GM21367 (cell line): ENCODE measurements at regions not wholly inside any gene's neighbourhood (a gene's known extent, or its start where the extent isn't known, plus 50 kb on each side); places are given as distances from the start of the nearest gene placed in this dataset.
"Not testable (repeated sequence)": the region's sequence is repeated elsewhere in the genome, so short reads cannot be mapped to it uniquely, and the experiment has no call there.

Experiments
- ATAC-seq: cut with Tn5 transposase; IDR thresholded peaks from one replicate; pipeline ENCODE4 v1.9.1; 2021; ENCODE audit not compliant: unreplicated experiment

DNA sequence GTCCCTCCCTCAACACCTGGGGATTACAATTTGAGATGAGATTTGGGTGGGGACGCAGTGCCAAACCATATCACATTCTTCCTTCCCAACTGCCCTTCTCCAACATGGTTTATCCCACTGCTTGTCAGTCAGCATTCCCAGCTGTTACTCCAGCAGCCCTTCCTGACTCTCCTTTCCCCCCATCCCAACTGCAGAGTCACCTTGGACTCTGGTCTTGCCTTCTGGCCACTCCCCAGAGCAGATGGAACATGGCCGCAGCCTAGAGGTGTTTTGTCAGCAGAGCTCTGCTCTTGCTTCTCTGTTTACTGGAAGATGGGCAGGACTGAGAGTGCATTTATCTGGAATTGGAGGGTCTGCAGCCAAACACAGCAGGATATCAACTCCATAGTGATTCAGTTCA, 51.2 kb upstream of the MEX3C start:
- no peak for ATAC-seq

DNA sequence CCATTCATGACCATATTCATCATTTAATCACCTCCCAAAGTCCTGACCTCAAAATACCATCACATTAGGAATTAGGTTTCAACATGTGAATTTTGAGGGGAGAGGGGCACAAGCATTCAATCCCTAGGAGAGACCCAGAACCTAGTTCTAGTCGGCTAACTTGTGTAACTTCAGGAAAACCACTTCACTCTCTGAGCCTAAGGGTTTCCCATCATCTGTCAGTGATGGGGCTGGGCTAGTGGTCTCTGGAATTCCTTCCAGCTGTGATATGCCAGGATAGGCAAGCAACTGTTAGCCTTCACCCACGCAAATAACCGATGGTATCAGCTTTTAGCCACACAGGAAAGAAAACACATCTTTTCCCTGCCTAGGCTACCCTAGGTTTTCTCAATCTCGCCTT, 52.5 kb upstream of the MEX3C start:
- ATAC-seq: no peak

DNA sequence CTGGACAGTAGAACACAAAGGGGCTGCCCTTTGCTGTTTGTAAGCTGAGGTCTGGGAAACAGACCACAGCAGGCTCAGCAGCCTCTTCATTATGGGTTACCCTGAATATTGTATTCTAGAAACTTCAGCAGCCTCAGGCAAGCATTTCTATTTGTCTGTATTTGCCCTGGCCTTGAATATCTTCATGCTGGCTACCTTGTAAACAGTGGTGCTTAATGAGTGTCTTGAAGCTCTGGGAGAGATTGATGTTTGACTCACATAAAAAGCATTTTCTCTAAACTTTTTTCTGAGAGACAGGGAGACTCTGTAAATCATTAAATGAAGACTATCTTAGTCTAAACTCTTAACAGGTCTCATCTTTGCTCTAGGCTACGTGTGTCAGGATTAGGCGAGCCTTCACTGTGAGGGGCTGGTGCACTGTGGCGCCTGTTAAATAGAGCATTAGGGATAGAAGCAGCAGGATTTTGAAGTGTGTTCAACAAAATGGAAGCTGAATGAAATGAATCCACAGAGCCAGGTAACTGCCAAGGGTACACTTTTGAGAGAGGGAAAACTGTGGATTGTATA, 53.1 kb upstream of the MEX3C start:
- ATAC-seq: no peak

DNA sequence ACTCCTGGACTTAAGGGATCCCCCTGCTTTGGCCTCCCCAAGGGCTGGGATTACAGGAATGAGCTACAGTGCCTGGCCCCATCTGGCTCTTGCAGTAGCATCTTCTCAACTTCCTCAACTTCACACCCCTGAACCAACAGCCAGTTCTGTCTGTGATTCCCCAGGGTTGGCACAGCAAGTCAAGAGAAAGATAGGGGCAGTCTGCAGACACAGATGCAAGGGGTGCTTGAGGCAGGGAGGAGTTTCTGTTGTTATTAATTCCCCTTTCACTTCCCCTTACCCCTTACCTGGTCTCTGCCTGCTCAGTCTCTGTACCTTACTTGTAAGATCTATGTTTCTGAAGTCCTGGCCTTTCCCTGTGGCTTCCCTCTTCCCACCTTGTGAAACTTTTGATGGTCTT, 54.1 kb upstream of the MEX3C start:
- peak; percentile 99 for ATAC-seq

DNA sequence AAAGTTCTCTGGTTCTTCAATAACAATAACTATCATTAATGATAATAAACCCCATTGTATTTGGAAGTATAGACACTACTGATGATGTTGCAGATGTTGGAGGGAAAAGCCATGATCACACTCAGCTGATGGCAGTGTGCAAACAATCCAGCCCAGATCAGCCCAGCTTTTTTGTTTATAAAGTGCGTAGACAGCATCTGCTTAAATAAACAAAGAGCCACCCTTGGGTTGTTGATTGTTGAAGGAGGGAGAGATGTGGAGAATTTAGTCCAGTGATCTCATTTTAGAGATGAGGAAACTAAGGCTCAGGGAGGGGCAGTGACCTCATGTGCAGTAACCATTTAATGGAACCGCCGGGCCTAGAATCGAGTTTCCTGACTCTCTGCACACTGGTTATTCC, 56.0 kb upstream of the MEX3C start:
- ATAC-seq: no peak

DNA sequence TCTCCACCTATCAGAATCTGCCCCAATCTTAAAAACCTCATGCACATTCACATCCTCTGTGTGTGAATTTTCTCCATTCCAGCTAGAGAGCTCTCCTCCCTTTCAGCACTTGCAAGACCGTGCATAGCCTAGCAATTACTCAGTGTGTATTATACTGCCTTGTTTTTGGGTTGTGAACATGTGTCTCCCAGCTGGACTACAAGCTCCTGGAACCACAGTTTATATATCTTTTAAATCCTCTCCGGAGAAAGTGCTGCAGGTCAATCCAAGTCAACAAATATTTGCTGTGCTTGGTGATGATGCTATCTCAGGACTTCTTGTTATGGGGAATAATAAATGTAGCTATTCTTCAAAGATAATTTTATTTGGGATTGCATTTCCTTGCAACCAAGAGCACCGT, 58.2 kb upstream of the MEX3C start:
- no peak for ATAC-seq

DNA sequence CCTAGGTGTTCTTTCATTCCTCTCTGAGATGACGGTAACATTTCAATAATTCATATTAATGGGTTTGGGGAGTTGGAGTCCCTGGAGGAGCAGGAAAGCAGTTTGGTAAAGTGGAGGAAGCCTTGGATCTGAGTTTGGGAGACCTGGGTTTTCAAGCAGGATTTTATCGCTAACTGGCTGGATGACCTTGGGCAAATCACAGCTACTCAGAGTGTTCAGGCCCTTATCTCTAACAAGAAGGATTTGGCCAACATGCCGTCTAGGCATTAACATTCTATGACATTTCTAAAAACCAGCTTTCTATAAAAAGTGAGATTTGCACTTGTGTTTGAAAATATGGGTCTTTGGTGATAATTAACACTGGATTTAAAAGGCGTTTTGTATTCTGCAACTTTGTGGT, 59.7 kb upstream of the MEX3C start:
- no peak for ATAC-seq

DNA sequence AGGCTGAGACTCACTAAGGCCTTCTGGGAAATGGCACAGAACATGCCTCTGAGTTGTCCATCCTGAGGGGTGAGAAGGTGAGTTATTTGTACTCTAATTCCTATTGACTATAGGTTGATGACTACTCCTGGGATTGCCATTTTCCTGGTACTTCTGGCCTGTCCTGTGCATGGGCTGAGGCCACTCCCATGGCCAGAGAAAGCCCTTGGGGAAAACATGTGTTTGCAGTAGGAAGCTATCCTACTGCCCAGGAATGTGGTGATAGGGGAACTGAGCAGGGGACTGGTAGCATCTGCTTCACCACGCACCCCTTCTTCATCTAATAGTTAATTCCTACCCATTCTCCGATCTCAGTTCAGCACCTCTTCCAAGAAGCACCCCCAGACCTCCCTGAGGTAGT, 62.6 kb upstream of the MEX3C start:
- no peak for ATAC-seq

DNA sequence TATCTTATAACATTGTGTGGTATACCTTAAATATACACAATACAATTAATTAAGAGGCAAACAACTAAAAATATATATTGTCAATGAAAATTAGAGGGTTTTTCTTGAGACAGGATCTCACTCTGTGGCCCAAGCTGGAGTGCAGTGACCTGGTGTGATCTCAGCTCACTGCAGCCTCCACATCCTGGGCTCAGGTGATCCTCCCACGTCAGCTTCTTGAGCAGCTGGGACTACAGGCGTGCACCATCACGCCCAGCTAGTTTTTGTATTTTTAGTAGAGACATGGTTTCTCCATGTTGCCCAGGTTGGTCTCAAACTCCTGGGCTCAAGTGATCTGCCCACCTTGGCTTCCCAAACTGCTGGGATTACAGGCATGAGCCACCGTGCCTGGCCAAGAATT, 68.6 kb upstream of the MEX3C start:
- not testable (repeated sequence) for ATAC-seq

DNA sequence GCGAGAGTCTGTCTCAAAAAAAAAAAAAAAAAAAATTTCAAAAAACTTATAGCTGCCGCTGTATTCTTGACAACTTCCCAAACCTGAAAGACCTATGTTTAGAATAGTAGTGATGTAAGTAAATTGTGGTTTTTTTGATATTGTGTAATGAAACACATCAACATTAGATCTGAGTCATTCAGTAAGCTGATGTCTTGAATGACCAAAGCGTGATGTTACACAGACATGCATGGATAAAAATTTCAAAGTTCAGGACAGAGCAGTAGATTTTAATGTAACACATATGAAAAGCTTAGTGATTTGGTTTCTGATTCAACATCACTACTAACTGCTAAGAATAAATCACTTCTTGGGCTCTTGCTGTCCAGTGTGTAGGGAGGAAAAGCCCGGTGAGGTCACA, 69.3 kb upstream of the MEX3C start:
- ATAC-seq: no peak

DNA sequence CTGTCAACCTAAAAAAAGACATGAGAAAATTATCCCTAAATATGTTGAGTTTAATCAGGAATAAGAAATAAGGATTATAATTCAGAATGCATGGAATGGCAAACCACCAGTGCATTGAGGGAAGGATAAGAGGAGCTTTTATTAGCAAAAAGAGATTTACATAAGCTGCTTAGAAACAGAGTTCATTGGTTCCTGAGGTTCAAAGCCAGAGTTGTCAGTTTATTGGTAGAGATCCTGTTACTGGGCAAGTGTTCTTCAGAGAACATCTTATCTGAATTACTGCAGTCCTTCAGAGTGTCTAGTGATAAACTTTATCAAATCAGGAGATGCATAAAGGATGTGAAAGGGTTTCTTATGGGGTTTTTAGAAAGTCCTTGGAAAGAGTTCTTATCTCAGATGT, 76.0 kb upstream of the MEX3C start:
- ATAC-seq: no peak

DNA sequence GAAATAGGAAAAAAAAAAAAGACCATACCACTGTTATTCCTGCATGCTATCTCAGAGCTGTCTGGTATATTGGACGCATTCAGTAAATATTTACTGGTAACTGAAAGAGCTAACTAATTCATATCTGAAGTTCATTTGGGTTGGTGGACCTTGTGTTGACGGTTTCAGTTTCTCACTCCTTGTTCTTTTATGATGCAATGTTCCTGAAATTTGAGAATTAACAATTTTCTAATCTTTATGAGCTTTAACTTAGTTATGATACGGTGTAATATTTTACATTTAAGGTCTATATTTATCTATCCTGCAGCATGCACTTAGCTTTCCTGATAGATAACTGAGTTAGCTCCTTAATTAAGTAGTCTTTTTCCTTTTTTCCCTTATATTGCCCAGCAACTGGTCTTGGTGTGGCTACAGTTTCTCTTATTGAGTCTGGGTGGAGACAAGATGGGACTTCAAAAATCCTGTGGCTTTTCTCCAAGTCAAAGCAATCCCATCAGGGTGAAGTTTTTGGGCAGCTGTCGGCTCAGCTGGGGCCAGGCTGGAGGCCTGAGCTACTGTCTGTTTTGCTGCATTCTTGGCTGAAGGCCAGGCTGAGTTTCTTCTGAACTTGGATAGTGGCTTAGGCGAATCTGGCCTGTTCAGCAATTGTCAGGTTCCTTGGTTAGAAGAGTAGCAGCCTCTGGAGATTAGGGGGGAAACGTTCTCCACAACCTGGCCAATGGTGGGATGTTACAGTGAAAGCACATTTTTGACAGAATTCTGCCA, 78.4 kb upstream of the MEX3C start:
- ATAC-seq: no peak

DNA sequence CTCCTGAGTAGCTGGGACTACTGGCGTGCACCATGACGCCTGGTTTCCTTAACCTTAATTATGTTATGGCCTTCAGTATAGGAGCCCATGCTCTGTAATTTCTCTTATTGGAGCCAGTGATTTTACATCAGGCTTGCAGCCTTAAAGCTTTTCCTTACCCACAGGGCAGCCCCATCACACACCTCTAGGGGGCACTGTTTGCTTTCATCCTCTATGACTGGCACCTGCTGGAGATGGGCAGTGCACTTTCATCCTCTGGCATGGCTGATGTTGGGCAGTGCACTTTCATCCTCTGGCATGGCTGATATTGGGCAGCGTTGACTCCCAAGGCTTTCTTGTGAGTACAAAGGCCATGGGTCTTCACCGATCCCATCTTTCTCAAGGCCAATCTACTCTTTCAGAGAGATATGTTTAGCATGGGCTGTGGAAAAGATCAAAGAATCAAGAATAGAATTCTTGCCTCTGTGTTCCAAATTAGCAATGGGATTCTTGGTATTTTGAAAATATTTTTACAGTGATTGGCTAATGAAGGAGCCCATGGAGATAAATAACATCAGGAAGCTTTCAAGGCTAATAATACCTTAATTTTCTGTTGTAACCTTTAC, 80.7 kb upstream of the MEX3C start:
- ATAC-seq: no peak

DNA sequence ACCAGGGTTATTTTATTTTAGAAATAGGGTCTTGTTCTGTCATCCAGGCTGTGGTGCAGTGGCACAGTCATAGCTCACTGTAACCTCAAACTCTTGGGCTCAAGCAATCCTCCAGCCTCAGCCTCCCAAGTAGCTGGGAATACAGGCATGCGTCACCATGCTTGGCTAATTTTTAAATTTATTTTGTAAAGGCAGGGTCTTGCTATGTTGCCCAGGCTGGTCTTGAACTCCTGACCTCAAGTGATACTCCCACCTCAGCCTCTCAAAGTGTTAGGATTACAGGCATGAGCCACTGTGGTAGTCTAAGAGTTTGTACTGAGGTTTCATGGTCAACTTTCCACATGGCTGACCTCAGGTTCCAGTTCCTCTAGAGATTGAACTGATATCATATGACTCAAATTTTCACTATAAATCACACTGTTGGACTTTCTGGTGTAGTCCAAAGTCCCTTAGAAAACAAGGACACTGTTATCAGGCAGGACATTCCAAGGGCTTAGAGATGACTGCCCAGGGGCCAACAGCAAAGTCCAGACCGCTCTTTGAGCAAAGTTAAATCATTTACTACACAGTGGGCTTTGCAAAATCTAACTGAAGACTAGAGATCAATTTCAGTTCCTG, 82.0 kb upstream of the MEX3C start:
- no peak for ATAC-seq

DNA sequence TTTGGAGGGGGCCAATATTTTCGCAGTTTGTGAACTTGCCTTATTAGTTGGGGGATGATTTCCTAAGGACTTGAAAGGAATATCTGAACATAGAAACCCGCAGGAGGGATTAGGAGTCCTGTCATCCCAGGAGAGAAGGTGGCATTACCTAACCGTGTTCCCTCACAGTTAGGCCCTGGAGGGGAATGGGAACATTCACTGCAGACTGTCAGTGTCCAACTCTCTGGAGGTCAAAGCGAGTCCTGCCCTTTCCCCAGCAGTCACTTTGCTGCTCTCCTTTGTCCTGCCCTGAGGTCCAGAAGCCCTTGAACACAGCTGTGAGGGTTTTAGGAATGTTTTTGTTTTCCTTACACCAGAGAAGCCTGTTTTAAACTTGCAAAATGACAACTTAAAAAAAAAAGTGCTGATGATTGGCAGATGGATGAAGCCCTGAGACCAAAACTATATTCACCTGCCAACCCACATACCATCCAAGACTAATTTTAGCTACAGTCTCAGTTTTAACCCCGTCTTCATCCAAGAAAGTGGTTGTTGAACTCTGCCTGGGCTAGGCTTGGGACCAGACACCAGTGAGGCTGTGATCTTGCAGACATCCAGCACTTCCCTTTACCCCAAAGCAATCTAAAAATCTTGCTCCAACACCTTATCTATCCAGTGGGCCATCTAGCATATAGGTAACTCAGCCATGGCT, 90.5 kb upstream of the MEX3C start:
- ATAC-seq: no peak

DNA sequence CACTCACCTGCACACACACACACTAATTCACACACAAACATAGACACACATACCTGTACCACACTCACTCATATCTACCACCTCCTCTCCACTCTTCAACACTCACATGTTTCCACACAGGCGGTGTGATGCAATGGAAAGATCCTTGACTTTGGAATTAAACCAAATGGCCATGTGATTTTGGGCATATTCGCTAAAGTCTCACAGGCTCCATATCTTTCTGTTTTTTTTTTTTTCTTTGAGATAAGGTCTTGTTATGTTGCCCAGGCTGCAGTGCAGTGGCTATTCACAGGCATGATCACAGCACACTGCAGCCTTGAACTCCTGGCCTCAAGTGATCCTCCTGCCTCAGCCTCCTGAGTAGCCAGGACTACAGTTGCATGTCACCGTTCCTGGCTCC, 91.1 kb upstream of the MEX3C start:
- no peak for ATAC-seq

DNA sequence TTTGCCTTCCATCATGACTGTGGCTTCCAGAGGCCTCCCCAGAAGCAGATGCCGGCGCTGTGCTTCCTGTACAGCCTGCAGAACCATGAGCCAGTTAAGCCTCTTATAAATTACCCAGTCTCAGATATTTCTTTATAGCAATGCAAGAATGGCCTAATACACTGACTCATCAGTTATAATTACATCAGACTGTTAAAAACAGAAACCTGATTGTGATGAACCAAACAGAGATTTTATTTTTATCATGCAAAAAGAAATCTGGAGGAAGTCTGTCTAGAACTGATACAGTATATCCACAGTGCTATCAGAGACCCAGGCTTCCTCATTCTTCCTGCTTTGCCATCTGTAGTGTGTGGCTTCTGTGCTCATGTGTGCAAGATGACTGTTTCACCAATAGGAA, 93.4 kb upstream of the MEX3C start:
- no peak for ATAC-seq

DNA sequence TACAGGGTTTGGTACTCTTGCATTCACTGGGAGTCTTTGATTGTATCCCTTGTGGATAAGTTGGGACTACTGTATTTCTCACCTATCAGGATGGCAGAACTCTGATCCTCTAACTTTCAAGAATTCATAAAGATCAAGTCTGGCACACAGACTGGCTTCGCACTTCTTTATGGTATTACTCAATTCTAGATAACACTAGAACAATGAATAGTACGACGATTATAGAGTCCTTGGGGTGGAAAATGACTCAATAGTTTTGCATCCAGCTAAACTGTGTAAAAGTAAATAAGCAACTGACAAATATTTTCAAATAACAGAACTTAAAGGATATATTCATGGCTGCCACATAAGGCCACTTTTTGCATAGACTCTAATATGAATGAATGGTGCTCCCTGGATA, 103.4 kb upstream of the MEX3C start:
- no peak for ATAC-seq

DNA sequence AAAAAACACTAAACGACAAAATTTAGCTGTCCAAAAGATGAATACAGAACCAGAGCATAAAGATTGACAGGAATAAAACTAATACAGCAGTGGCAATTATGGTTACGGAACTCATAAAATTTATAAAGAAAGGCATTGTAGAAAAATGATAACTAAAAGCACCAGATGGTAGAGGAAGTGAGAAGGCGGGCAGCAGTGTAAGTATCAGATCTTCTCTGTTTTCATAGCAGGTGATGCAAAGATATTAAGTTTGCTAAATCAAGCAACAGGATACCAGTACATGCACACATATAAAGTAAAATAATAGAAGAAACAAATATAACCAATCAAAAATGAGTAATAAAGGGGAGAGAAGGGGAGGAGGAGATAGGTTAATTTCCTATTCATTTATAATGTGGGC, 103.9 kb upstream of the MEX3C start:
- ATAC-seq: no peak

DNA sequence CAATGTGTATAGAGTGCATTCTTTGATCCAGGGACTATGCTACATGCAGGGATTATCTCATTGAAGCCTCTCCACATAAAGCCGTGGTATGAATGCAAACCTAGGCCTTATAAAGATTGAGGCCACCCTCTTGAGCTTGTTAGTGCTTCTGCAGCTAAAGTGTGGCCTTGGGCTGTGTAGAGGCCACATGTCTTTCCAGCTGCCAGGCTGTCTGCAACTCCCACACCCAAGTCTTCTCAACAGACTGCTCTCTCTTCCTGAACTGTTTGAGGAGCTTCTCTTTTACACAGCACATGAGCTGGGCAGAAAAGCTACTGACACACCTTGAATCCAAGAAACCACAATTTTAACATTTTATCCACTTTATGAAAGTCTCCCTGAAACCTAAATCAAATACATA, 119.2 kb upstream of the MEX3C start:
- ATAC-seq: no peak

DNA sequence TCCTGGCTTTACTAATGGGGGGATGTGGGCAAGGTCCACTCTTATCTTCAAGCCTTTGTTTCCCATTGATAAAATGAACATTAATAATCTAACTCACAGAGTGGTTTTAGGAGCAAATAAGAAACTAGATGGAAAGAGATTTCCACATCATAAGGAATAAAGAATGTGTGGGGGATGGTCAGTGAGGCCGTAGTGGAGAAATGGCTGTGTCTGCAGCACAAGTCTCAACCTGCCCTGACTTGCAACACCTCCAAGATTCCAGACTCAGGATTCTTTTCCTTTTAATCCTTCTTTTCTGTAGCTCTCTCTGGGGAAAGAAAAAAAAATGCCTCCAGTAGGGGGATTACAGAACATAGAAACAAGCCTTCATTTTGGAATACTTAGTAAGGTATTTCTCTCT, 124.2 kb upstream of the MEX3C start:
- ATAC-seq: no peak

DNA sequence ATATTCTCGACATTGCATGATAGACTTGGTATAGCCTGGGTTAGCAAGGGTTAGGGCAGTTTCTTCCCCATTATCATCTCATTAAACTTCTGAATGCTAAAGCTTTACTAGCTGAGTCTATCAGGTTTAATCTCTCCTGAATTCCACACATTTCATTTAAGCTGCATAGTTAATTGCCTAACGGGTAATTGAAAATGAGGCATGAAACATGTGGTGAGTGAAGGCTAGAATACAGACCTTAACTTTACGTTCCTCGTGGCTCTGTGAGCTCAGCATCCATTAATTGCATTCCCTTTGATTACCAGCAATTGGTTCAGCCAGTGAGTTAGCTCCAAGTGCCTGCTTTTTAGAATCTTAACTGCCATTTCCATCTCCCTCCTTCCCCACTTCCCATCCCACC, 126.5 kb upstream of the MEX3C start:
- no peak for ATAC-seq
